AG04449 (cell line): ENCODE measurements at regions not wholly inside any gene's neighbourhood (a gene's known extent, or its start where the extent isn't known, plus 50 kb on each side); places are given as distances from the start of the nearest gene placed in this dataset.
"Not testable (repeated sequence)": the region's sequence is repeated elsewhere in the genome, so short reads cannot be mapped to it uniquely, and the experiment has no call there.

Source experiments
- CTCF ChIA-PET: fragments of 350-600 bp; formaldehyde crosslinking; extraction: SDS; loops from one replicate; lab custom pipeline; 2021; ENCODE audit warnings: antibody characterized with exemption; lab: Yijun Ruan, JAX
- POLR2A ChIA-PET: fragments of 400-600, 350-600 bp; formaldehyde crosslinking; extraction: SDS; loops from one replicate; lab custom pipeline; 2020; ENCODE audit warnings: antibody characterized with exemption, inconsistent platforms; lab: Yijun Ruan, JAX
- DNase-seq: peaks from one replicate; pipeline ENCODE4 v3.0.0-alpha.2; 2010; ENCODE audit warnings: low read depth, low spot score
- H3K4me3 ChIP-seq: 2 replicates; pipeline ENCODE4 v1.5.1; 2011; ENCODE audit warnings: low read depth, mild to moderate bottlenecking, control low read depth, low read length
- TF ChIP-seq, protein P1 (sequence below): IDR thresholded peaks from one replicate; pipeline ENCODE4 v1.5.1; 2011; ENCODE audit warnings: mild to moderate bottlenecking, moderate library complexity, low read length, control low read depth, inconsistent platforms; ENCODE audit not compliant: insufficient read depth; ENCODE audit errors: missing control alignments

DNA sequence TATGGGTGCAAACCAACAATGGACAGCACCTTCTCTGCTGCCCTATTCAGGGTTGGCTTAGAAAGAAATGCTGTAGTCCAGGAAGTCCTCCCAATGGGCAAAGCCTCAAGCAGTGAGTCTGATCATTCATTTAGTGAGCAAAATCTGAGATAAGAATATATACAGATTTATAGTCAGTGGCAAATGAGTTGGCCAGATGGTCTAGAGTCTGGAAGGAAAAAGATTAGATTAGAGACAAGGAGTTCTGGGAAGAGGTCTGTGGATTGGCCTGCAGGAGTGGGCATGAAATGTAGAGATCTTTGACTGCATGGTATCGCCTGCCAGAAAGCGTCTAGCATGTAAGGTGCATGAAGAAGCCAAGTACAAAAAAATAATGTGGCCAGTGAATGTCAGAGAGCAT is 201.9 kb upstream of the PTER start:
- POLR2A ChIA-PET: no interaction called here
- CTCF ChIA-PET: no interaction called here
- H3K4me3 ChIP-seq: no peak overlapping the region
- TF ChIP-seq, protein P1, sequence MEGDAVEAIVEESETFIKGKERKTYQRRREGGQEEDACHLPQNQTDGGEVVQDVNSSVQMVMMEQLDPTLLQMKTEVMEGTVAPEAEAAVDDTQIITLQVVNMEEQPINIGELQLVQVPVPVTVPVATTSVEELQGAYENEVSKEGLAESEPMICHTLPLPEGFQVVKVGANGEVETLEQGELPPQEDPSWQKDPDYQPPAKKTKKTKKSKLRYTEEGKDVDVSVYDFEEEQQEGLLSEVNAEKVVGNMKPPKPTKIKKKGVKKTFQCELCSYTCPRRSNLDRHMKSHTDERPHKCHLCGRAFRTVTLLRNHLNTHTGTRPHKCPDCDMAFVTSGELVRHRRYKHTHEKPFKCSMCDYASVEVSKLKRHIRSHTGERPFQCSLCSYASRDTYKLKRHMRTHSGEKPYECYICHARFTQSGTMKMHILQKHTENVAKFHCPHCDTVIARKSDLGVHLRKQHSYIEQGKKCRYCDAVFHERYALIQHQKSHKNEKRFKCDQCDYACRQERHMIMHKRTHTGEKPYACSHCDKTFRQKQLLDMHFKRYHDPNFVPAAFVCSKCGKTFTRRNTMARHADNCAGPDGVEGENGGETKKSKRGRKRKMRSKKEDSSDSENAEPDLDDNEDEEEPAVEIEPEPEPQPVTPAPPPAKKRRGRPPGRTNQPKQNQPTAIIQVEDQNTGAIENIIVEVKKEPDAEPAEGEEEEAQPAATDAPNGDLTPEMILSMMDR: no peak
- DNase-seq: no peak

DNA sequence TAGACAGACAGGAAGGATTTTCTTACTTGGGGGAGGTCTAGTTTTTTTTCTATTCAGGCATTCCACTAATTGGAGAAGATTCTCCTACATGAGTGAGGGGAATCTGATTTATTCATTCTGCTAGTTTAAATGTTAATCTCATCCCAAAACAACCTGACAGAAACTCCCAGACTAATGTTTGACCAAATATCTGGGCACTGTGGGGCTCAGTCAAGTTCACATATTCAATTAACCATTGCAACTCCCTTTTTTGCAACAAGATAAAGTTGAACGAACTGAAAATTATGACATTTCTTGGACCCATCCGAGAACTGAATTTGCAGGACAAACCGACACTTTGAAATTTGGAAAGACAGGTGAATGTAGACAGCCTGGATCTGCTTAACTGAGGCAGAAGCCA is 194.4 kb upstream of the PTER start:
- CTCF ChIA-PET: no interaction called here

DNA sequence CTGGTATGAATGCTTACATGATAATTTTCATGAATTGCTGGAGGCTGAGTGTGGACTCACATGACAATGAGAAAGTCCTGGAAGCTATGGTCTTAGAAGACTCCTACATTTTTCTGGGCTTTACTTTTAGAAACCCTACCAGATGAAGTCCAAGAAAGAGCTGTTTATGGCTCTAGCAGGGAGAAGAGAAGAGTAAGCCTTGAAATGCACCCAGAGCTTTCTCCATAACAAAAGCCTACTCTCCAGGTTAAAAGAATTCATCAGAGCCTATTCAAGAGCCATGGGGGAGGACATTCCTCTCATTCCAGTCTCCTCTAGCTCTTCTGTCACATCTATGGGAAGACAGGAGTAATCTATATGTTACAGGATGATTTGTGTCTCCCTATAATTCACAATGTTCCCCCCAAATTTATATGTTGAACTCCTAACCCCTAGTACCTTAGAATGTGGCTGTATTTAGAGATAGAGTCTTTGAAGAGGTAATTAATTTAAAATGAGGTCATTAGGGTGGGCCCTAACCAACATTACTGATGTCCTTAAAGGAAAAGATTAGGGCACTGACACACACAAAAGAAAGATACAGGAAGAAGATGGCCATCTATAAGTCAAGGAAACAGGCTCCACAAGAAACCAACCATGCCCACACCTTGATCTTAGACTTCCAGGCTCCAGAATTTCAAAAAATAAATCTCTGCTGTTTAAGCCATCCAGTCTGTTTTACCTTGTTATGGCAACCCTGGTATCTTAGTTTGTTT is 193.8 kb upstream of the PTER start:
- DNase-seq: no peak
- POLR2A ChIA-PET: no interaction called here
- no peak overlapping the region for H3K4me3 ChIP-seq
- TF ChIP-seq, protein P1: no peak
- CTCF ChIA-PET: no interaction called here

More for the DNA sequence above, 194.4 kb upstream of the PTER start:
- TF ChIP-seq, protein P1: no peak
- no peak for DNase-seq
- POLR2A ChIA-PET: no interaction called here
- H3K4me3 ChIP-seq: no peak overlapping the region

DNA sequence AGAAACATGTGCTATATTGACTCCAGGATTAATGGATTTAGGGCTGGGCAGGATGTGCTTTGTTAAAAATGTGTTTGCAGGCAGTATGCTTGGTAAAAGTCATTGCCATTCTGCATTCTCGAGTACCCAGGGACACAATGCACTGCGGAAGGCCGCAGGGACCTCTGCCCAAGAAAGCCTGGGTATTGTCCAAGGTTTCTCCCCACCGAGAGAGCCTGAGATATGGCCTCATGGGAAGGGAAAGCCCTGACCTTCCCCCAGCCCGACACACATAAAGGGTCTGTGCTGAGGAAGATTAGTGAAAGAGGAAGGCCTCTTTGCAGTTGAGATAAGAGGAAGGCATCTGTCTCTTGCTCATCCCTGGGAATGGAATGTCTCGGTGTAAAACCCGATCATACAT is 186.7 kb upstream of the PTER start:
- H3K4me3 ChIP-seq, DNase-seq, POLR2A ChIA-PET, CTCF ChIA-PET: not testable (repeated sequence)

DNA sequence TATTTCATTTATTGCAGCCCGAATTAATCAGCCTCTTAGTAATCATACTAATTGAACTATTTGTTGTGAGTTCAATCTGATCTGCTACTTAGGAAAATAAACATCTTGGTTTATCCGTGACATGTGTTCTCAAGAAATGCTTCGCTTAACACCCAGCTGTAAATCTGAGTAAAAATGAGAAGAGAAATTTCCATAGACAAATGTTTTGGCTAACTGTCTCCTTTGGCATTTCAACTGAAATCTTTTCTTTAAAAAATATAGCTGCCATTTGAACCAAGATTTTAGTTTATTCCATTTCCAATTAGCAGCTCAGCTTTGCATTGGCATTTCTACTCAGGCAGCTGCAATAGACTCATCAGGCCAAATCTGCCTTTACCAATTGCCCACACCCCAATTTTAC is 180.5 kb upstream of the PTER start:
- no peak for DNase-seq
- POLR2A ChIA-PET: no interaction called here
- H3K4me3 ChIP-seq: no peak overlapping the region
- CTCF ChIA-PET: no interaction called here
- TF ChIP-seq, protein P1: no peak

DNA sequence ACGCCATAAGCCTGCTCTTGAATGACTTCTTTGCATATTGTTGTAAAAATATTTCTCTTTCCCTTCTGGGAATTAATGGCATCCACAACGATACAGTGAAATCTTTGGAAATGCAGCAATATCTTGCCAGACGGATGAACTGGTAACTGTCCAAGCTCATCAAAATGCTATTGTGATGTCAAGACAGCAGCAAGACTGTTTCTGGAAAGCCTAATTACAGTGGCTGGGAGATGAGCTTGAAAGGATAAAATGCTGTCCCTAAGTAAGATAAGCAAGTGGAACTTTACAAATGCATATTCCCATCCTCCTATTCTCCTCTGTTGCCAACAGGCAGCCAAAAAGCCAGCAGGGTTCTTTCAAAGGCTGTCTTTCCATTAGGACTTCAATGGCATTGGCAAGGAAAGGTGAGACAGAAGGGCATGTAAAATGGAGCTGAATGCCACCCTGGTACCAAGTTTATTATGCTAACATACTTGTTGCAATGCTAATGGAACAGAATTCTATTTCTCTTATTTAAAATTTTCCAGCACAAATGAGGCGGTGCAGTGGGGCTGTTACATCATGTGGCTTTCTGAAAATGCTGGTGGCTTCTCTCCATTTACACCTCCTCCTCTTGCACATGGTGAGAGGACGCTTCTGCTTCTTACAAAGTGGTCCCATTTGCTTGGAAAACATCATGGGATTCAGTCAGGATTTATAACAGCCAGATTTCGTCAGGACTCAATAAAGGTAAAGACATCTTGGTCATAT is 178.3 kb upstream of the PTER start:
- TF ChIP-seq, protein P1: no peak
- H3K4me3 ChIP-seq: no peak overlapping the region
- DNase-seq: no peak
- CTCF ChIA-PET: no interaction called here
- POLR2A ChIA-PET: no interaction called here
